GM12892 (cell line): ENCODE measurements at regions not wholly inside any gene's neighbourhood (a gene's known extent, or its start where the extent isn't known, plus 50 kb on each side); places are given as distances from the start of the nearest gene placed in this dataset.

ENCODE experiments used
- POLR2A ChIP-seq: IDR thresholded peaks from 2 replicates; pipeline ENCODE4 v1.6.1; 2011; ENCODE audit warnings: low read depth, low read length, control low read depth
- POLR2AphosphoS5 ChIP-seq: IDR thresholded peaks from 2 replicates; pipeline ENCODE4 v1.6.1; 2011; ENCODE audit warnings: low read depth, low read length, control low read depth

GRCh38 chr10:131420867-131421266 lies 109.3 kb upstream of the TCERG1L start:
- TF ChIP-seq POLR2AphosphoS5 = no peak
- no peak for TF ChIP-seq POLR2A
